Neural crest cell (in vitro differentiated cells): ENCODE measurements at regions not wholly inside any gene's neighbourhood (a gene's known extent, or its start where the extent isn't known, plus 50 kb on each side); places are given as distances from the start of the nearest gene placed in this dataset.

Experiments used
- DNase-seq: peaks from one replicate; pipeline ENCODE4 v3.0.0; 2021; ENCODE audit warnings: low read depth, mixed read lengths, low spot score
- H3K27ac Mint-ChIP-seq: one replicate; pipeline ENCODE4 v1.8.0; 2021; ENCODE audit warnings: mild to moderate bottlenecking, mixed read lengths; ENCODE audit not compliant: unreplicated experiment
- H3K27me3 Mint-ChIP-seq: 2 replicates; pipeline ENCODE4 v1.8.0; 2021; ENCODE audit warnings: low read depth, mild to moderate bottlenecking, mixed read lengths
- H3K36me3 Mint-ChIP-seq: 2 replicates; pipeline ENCODE4 v1.8.0; 2021; ENCODE audit warnings: low read depth, mild to moderate bottlenecking, mixed read lengths
- H3K4me1 Mint-ChIP-seq: 2 replicates; pipeline ENCODE4 v1.8.0; 2021; ENCODE audit warnings: mixed read lengths
- H3K4me3 Mint-ChIP-seq: one replicate; pipeline ENCODE4 v1.8.0; 2021; ENCODE audit warnings: mild to moderate bottlenecking, mixed read lengths
- H3K9me3 Mint-ChIP-seq: 2 replicates; pipeline ENCODE4 v1.8.0; 2021; ENCODE audit warnings: mixed read lengths
- CTCF ChIP-seq: fragments of 200-600 bp; sonication (generic); conservative IDR thresholded peaks from 2 replicates; pipeline ENCODE4 v1.5.0; 2021; ENCODE audit warnings: antibody characterized with exemption, mild to moderate bottlenecking

- TF ChIP-seq CTCF: no peak
- DNase-seq: no peak
These were observed 2070.4 kb upstream of the CELF4 start for GRCh38 chr18:39635966-39636365.

GRCh38 chr18:39635192-39635591, 2069.6 kb upstream of the CELF4 start:
- Mint-ChIP-seq H3K4me3 (no peak overlapping the region), H3K36me3 (no peaks in the 10 kb centered on the region), H3K9me3 (no peaks in the 10 kb centered on the region), H3K27me3 (no peaks in the 10 kb centered on the region), H3K27ac (no peak overlapping the region), H3K4me1 (no peaks in the 10 kb centered on the region)
- no peak for DNase-seq
- no peak for TF ChIP-seq CTCF

More at GRCh38 chr18:39635966-39636365, 2070.4 kb upstream of the CELF4 start:
- no peak overlapping the region for H3K27ac Mint-ChIP-seq
- no peaks in the 10 kb centered on the region for H3K4me1 Mint-ChIP-seq
- no peaks in the 10 kb centered on the region for H3K27me3 Mint-ChIP-seq
- H3K9me3 Mint-ChIP-seq: no peaks in the 10 kb centered on the region
- H3K36me3 Mint-ChIP-seq: no peaks in the 10 kb centered on the region
- no peak overlapping the region for H3K4me3 Mint-ChIP-seq

- Mint-ChIP-seq H3K9me3 (no peaks in the 10 kb centered on the region), H3K27me3 (no peaks in the 10 kb centered on the region), H3K4me1 (no peaks in the 10 kb centered on the region), H3K4me3 (no peak overlapping the region), H3K27ac (no peak overlapping the region), H3K36me3 (no peaks in the 10 kb centered on the region)
- DNase-seq: no peak
- no peak for TF ChIP-seq CTCF
These were observed 2062.3 kb upstream of the CELF4 start for GRCh38 chr18:39627936-39628335.

GRCh38 chr18:39624961-39625360, 2059.4 kb upstream of the CELF4 start:
- Mint-ChIP-seq H3K36me3 (no peaks in the 10 kb centered on the region), H3K4me3 (no peak overlapping the region), H3K9me3 (no peaks in the 10 kb centered on the region), H3K27ac (no peak overlapping the region), H3K4me1 (peaks cover 16% of the 10 kb centered on the region), H3K27me3 (no peaks in the 10 kb centered on the region)
- DNase-seq: no peak
- no peak for TF ChIP-seq CTCF

DNA sequence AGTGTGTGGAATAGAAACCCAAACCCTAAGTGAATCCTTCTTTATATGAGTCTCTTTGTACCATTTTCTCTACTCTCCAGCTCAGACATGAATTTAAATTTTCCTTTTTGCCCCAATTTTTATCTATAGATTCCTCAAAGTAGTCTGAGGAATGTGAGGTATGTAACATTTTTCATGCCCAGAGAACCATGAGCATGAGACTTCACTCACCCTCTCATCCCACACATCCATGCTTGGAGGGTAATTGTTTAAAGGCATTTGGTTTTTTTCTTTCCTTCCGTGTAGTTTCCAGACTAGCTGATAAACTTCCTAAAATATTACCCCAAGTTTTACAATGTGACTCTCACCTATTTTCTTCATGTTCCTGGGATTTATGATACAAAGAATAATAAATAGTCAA, 2056.8 kb upstream of the CELF4 start:
- H3K27ac Mint-ChIP-seq: no peak overlapping the region
- H3K27me3 Mint-ChIP-seq: no peaks in the 10 kb centered on the region
- peaks cover 2% of the 10 kb centered on the region for H3K36me3 Mint-ChIP-seq
- H3K4me3 Mint-ChIP-seq: no peak overlapping the region
- H3K9me3 Mint-ChIP-seq: peaks cover 5% of the 10 kb centered on the region
- DNase-seq: no peak
- H3K4me1 Mint-ChIP-seq: peaks cover 16% of the 10 kb centered on the region
- TF ChIP-seq CTCF: no peak
